HG03460 (cell line): ENCODE measurements at regions not wholly inside any gene's neighbourhood (a gene's known extent, or its start where the extent isn't known, plus 50 kb on each side); places are given as distances from the start of the nearest gene placed in this dataset.
"Not testable (repeated sequence)": the region's sequence is repeated elsewhere in the genome, so short reads cannot be mapped to it uniquely, and the experiment has no call there.

Experiments used
- ATAC-seq: cut with Tn5 transposase; IDR thresholded peaks from one replicate; pipeline ENCODE4 v1.9.1; 2021; ENCODE audit not compliant: unreplicated experiment

DNA sequence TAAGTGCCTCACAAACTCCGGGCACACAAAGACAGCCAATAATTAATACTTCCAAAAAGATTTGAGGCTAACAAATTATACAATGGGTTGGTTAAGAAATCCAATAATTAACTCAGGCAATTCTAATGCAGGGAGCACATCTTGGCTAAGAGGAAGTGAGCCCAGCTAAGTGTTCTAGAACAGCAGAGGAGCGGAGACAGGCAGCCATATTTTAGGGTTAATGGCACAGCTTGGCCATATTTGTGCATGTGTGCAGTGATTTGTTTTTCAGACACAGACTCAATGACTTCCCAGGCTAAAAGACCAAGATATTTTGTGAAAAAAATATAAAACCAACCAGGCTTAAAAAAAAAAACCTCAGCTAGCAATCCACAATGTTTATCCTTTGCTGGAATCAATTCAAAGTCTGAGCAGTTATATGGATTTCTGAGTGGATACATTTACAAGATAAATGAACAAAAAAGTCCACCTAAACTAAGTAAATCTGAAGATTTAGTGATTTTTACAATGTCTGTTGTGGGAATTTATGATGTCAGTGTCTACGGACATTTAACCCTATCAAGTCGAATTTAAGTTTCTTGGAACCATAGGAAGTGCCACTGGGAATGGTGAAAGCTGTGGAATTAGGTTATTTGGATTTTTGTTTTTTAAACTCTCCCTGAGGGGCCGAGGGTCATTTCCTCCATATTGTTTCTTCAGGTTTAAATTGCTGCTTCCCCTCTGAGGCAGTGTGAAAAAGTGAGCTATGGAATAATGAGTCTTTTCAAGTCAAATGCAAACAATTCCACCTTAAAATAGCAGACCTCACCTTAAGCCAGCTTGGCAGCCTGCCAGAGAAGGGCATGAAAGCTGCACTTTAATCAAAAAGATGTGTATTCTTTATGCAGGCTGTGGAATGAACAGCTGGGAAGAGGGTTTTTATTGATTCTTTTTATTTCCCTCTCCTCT, 413.7 kb upstream of the TBL1XR1 start:
- ATAC-seq, result no peak

GRCh38 chr3:177611752-177612334, 414.6 kb upstream of the TBL1XR1 start:
- no peak for ATAC-seq

GRCh38 chr3:177613901-177614300, 416.6 kb upstream of the TBL1XR1 start:
- ATAC-seq, result no peak

DNA sequence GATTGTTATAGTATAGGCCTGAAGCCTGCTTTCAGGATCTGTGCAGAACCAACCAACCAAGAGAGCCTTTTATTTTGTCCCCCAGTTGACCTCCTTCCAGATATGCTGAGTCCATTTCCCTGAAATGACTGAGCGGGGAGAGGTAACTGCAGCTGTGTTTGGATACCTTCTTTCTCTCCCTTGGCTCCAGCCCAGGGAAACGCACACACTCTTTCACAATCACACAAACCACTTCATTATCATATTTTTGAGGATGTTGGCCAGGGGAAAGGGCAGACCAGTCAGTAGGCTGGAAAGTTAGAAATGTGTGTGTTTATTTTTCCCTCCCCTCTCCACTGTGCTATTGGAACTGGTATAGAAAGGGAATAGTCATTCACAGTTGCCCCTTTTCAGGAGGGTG, 417.7 kb upstream of the TBL1XR1 start:
- no peak for ATAC-seq

GRCh38 chr3:177618873-177619733, 421.8 kb upstream of the TBL1XR1 start:
- no peak for ATAC-seq

DNA sequence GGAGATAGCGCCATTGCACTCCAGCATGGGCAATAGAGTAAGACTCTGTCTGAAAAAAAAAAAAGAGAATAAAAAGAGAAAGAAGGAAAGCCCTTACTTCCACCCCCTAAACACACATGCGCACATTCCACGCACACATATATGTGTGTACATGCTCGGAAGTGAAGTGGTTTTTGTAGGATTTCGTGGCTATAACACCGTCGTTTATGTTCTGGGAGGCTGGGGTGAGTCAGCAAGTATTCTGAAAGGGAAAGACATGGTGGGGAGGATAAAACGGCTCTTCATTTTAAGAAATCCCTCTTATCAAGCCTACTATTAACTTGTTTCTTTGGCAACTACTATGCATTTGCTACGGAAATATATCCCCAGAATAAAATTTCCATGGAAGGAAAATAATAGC, 422.8 kb upstream of the TBL1XR1 start:
- ATAC-seq, result no peak

DNA sequence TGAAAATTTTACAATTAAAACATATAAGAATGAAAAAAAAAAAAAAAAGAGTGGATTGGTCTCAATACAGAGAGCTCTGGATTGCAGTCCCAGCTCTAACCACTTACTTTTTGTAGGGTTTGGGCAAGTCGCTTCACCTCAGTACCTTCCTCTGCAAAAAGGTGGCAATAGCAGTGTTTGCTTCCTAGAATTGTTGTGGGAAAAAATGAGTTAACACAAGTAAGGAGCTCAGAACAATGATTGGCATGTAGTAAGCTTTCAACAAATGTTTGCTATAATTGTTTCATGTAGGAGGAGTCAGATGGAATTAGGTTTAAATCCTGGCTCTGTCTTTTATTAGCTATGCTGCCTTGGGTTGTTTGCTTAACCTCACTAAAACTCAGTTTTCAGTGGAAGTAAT, 425.2 kb upstream of the TBL1XR1 start:
- no peak for ATAC-seq

- ATAC-seq, result no peak
Observed at GRCh38 chr3:177622982-177623617, 425.8 kb upstream of the TBL1XR1 start.

- no peak for ATAC-seq
Observed at GRCh38 chr3:177624528-177625495, 427.5 kb upstream of the TBL1XR1 start.

DNA sequence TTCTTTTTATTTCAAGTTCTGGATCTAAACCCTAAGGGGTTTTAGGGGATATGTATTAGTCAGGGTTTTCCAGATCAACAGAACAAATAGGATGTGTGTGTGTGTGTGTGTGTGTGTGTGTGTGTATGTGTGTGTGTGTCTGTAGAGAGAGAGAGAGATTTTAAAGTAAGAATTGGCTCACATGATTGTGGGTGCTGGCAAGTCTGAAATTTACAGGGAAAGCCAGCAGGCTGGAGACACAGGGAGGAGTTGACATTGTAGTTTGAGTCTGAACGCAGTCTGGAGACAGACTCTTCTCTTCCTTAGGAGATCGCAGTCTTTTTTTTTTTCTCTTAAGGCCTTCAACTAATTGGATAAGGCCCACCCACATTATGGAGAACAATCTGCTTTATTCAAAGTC, 428.8 kb upstream of the TBL1XR1 start:
- ATAC-seq, result no peak

- ATAC-seq, result not testable (repeated sequence)
Observed at GRCh38 chr3:177628095-177628719, 430.9 kb upstream of the TBL1XR1 start.

DNA sequence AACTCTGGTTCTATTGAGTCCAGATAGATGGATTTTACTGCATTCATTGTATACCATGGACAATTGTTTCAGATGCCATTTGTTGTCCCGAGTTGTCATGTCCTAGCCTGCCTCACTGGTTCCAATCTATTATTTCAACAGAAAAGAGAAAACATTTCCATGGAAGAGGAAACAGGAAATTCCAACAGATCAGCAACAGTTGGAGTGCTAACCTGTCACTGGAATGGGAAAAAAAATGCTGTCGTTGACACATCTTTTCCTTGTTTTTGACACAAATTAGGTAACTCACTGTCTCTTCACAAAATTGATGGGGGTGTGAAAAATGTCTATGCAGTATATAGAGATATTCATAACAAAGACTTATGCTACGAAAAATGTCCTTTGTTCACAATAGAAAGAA, 432.0 kb upstream of the TBL1XR1 start:
- no peak for ATAC-seq

GRCh38 chr3:177633671-177634207, 436.5 kb upstream of the TBL1XR1 start:
- no peak for ATAC-seq

DNA sequence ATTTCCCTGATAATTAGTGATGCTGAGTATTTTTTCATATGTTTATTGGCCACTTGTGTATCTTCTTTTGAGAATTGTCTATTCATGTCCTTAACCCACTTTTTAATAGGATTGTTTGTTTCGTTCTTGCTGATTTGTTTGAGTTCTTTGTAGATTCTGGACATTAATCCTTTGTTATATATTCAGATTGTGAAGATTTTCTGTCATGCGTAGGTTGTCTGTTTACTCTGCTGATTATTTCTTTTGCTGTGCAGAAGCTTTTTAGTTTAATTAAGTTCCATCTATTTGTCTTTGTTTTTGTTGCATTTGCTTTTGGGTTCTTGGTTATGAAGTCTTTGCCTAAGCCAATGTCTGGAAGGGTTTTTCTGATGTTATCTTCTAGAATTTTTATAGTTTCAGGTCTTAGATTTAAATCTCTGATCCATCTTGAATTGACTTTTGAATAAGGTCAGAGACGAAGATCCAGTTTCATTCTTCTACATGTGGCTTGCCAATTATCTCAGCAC, 438.4 kb upstream of the TBL1XR1 start:
- ATAC-seq, result not testable (repeated sequence)

GRCh38 chr3:177640319-177640965, 443.2 kb upstream of the TBL1XR1 start:
- ATAC-seq, result no peak

DNA sequence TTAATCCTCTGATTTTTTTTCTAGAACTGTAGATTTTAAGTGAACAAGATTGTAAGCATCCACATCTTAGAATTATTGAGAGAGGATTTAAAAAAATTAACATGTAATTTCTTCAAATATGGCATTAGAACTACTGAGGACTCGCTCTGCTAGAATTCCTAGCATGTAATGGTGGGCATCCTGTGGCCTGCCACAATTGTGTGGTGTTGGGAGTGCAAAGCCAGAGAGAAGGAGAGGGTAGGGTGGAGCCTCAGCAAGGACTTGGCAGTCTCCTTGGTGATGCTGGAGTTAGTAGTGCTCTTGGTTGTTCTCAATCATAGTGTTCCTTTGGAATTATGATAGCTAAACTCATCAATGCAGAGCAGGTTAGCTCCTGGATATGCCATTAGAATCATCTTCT, 443.9 kb upstream of the TBL1XR1 start:
- ATAC-seq, result no peak

GRCh38 chr3:177642042-177642803, 444.9 kb upstream of the TBL1XR1 start:
- ATAC-seq, result no peak

DNA sequence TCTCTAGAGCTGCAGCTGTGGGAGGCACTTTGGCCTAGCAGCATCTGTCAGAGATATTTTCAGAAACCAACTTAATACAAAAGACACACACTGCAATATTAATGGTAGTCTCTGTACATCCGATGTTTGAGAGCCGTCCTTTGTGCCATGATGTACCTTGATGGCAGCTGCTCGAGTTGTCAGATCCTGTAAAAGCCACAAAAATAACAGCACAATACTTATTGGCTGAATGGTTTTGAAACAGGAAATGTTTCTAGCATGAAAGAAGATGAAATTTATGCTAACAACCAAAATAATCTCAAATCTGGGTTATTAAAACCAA, 445.5 kb upstream of the TBL1XR1 start:
- ATAC-seq, result no peak
